ENCODE measurements at regions not wholly inside any gene's neighbourhood (a gene's known extent, or its start where the extent isn't known, plus 50 kb on each side); places are given as distances from the start of the nearest gene placed in this dataset.

DNA sequence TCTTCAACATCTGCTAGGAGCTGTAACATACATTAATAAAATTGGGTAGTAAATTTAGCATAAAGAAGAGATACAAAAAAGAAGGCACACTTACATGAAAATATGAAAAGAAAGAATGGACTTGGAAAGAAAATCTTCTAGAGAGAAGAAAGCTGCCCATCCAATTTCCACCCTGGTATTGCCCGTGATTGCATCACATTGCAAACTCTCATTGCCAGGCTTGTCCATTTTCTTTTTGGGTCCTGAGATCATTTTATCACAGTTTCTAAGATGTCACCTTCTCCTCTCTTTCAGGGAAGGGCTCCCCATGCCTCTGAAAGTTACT, 321.5 kb downstream of the RND3 start:
- no peak for DNase-seq (ENCODE audit: low spot score, unreplicated experiment)
- no peaks in the 10 kb centered on the region for H3K36me3 Mint-ChIP-seq (ENCODE audit: insufficient read depth)
- no peak overlapping the region for H3K4me3 Mint-ChIP-seq (ENCODE audit: low read depth)
- H3K27me3 Mint-ChIP-seq = no peaks in the 10 kb centered on the region
- peaks cover 3% of the 10 kb centered on the region for H3K9me3 Mint-ChIP-seq (ENCODE audit: low read depth)
- no peak overlapping the region for H3K27ac Mint-ChIP-seq
- TF ChIP-seq, protein P1, sequence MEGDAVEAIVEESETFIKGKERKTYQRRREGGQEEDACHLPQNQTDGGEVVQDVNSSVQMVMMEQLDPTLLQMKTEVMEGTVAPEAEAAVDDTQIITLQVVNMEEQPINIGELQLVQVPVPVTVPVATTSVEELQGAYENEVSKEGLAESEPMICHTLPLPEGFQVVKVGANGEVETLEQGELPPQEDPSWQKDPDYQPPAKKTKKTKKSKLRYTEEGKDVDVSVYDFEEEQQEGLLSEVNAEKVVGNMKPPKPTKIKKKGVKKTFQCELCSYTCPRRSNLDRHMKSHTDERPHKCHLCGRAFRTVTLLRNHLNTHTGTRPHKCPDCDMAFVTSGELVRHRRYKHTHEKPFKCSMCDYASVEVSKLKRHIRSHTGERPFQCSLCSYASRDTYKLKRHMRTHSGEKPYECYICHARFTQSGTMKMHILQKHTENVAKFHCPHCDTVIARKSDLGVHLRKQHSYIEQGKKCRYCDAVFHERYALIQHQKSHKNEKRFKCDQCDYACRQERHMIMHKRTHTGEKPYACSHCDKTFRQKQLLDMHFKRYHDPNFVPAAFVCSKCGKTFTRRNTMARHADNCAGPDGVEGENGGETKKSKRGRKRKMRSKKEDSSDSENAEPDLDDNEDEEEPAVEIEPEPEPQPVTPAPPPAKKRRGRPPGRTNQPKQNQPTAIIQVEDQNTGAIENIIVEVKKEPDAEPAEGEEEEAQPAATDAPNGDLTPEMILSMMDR (IDR thresholded peaks at IDR 0.05; ENCODE audit: unreplicated experiment) = no peak
- H3K4me1 Mint-ChIP-seq (ENCODE audit: low read depth) = peaks cover 9% of the 10 kb centered on the region

DNA sequence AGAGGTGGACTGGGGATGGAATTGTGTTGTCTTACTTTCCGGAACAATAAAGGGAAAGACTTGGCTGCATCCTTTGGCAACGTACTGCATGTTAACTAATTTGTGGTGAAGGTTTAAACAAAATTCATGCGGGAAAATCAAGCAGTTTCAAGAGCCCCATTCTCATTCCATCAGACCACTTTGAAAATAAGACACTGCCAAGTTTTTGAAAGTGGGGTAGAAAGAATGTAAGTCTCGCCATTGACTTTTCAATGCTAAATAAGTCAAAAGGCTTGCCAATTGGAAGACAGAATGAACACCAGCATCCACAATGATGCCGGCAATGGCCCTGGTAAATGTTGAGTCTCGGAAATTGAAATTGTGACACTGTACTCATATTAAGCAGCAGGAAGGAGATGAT, 322.0 kb downstream of the RND3 start:
- TF ChIP-seq, protein P1 (IDR thresholded peaks at IDR 0.05; ENCODE audit: unreplicated experiment) = no peak
- H3K9me3 Mint-ChIP-seq (ENCODE audit: low read depth) = peaks cover 3% of the 10 kb centered on the region
- H3K27me3 Mint-ChIP-seq = no peaks in the 10 kb centered on the region
- no peak overlapping the region for H3K27ac Mint-ChIP-seq
- peaks cover 9% of the 10 kb centered on the region for H3K4me1 Mint-ChIP-seq (ENCODE audit: low read depth)
- no peak overlapping the region for H3K4me3 Mint-ChIP-seq (ENCODE audit: low read depth)
- no peaks in the 10 kb centered on the region for H3K36me3 Mint-ChIP-seq (ENCODE audit: insufficient read depth)
- DNase-seq (ENCODE audit: low spot score, unreplicated experiment) = no peak

DNA sequence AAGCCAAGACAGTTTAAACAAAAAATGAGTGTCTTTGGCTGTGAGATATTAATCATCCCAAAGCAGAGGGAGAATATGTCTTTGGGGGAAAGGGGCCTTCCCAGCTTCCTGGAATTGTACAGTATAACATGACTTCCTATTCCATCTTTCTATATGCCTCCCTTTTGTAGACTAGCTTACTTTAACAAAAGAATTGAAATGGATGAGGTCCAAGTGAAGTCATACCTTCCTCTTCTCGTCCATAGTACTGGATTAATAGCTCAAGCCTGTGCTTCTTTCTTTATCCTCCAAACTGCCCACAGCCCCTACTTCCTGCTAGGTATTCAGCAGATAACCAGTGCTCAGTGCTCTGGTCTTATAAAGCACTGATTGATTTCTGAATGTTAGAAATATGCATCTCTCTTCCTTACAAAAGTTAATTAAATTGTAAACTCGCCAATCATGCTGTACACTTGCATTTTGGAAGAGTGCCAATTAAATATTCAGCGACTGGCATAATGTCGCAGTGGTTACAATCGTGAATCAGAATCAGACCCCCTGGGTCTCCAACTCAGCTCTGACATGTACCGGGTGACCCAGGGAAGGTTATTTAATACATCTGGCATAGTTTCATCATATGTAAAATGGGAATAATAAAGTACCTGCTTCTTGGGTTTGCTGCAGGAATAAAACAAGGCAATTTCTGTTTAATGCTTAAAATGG, 325.1 kb downstream of the RND3 start:
- Mint-ChIP-seq H3K4me3 (ENCODE audit: low read depth) (no peak overlapping the region), H3K27me3 (no peaks in the 10 kb centered on the region), H3K36me3 (ENCODE audit: insufficient read depth) (no peaks in the 10 kb centered on the region), H3K9me3 (ENCODE audit: low read depth) (no peaks in the 10 kb centered on the region), H3K4me1 (ENCODE audit: low read depth) (peaks cover 9% of the 10 kb centered on the region), H3K27ac (no peak overlapping the region)
- TF ChIP-seq, protein P1 (IDR thresholded peaks at IDR 0.05; ENCODE audit: unreplicated experiment) = no peak
- no peak for DNase-seq (ENCODE audit: low spot score, unreplicated experiment)

DNA sequence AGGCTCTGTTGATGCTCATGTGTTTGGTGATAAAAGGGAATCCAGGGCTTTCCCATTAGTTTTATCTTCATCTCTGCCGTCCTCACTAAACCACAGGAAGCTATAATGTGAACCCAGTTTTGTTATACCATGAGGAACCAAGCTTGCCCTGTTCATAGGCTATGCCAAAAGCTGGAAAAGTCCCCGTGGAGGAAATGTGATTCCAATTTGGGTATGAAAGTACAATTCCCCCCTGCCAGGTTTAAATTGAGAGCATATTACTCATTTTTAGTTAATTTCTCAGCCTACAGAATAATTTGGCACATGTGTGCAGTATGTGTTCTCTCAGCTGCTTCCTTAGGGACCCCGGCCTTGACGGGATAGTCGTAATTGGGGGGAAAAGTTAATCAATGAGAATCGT, 327.4 kb downstream of the RND3 start:
- H3K9me3 Mint-ChIP-seq (ENCODE audit: low read depth) = no peaks in the 10 kb centered on the region
- H3K27me3 Mint-ChIP-seq = no peaks in the 10 kb centered on the region
- no peaks in the 10 kb centered on the region for H3K36me3 Mint-ChIP-seq (ENCODE audit: insufficient read depth)
- no peak for DNase-seq (ENCODE audit: low spot score, unreplicated experiment)
- no peak overlapping the region for H3K27ac Mint-ChIP-seq
- no peaks in the 10 kb centered on the region for H3K4me1 Mint-ChIP-seq (ENCODE audit: low read depth)
- no peak overlapping the region for H3K4me3 Mint-ChIP-seq (ENCODE audit: low read depth)
- TF ChIP-seq, protein P1 (IDR thresholded peaks at IDR 0.05; ENCODE audit: unreplicated experiment) = no peak

DNA sequence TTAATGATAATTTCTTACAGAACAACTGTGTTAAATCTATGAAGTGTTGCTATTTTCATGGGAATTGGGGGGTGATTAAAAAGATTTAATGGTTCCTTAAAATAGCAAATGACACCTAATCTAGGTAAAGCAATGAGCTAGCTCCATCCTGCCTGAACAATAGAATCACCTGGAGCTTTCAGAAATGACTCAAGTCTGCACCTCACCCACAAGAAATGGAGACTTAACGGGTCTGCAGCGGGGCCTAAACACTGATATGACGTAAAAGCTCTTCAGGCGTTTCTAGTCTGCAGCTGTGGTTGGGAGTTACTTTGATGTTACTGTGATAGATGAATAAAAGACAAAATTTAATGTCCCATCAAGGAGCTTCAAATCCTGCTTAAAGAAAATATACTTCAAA, 328.2 kb downstream of the RND3 start:
- H3K27me3 Mint-ChIP-seq = no peaks in the 10 kb centered on the region
- no peak for DNase-seq (ENCODE audit: low spot score, unreplicated experiment)
- H3K36me3 Mint-ChIP-seq (ENCODE audit: insufficient read depth) = no peaks in the 10 kb centered on the region
- no peak overlapping the region for H3K27ac Mint-ChIP-seq
- peaks cover 2% of the 10 kb centered on the region for H3K4me1 Mint-ChIP-seq (ENCODE audit: low read depth)
- no peak overlapping the region for H3K4me3 Mint-ChIP-seq (ENCODE audit: low read depth)
- no peaks in the 10 kb centered on the region for H3K9me3 Mint-ChIP-seq (ENCODE audit: low read depth)
- TF ChIP-seq, protein P1 (IDR thresholded peaks at IDR 0.05; ENCODE audit: unreplicated experiment) = no peak
